NCI-H524 (cell line): ENCODE measurements at regions not wholly inside any gene's neighbourhood (a gene's known extent, or its start where the extent isn't known, plus 50 kb on each side); places are given as distances from the start of the nearest gene placed in this dataset.

Experiments
- DNase-seq, 2 experiments: peaks; one replicate each; lab custom pipeline; 2025; lab: John Stamatoyannopoulos, UW

- no peak for DNase-seq
These were observed 112.9 kb upstream of the PJA1 start for GRCh38 chrX:69278031-69278687.

GRCh38 chrX:69277369-69277990 lies 112.2 kb upstream of the PJA1 start:
- no peak for DNase-seq

GRCh38 chrX:69268611-69269010 lies 103.4 kb upstream of the PJA1 start:
- DNase-seq, result no peak

- no peak for DNase-seq
These were observed 98.9 kb upstream of the PJA1 start for GRCh38 chrX:69264158-69264581.

GRCh38 chrX:69263251-69263820 lies 98.1 kb upstream of the PJA1 start:
- DNase-seq, result no peak

- DNase-seq, result no peak
These were observed 97.0 kb upstream of the PJA1 start for GRCh38 chrX:69262036-69262936.

- no peak for DNase-seq
These were observed 94.9 kb upstream of the PJA1 start for GRCh38 chrX:69260169-69260568.

- DNase-seq, result no peak
These were observed 93.6 kb upstream of the PJA1 start for GRCh38 chrX:69258893-69259292.

- no peak for DNase-seq
These were observed 92.4 kb upstream of the PJA1 start for GRCh38 chrX:69257499-69258127.

GRCh38 chrX:69256291-69256565 lies 91.0 kb upstream of the PJA1 start:
- DNase-seq, result no peak

- DNase-seq, result no peak
These were observed 90.4 kb upstream of the PJA1 start for GRCh38 chrX:69255441-69256290.

GRCh38 chrX:69253821-69254220 lies 88.6 kb upstream of the PJA1 start:
- no peak for DNase-seq

GRCh38 chrX:69243276-69243675 lies 78.0 kb upstream of the PJA1 start:
- DNase-seq, result no peak

GRCh38 chrX:69238887-69239231 lies 73.6 kb upstream of the PJA1 start:
- no peak for DNase-seq

- DNase-seq, result peak; percentile 83 to 85
These were observed 73.0 kb upstream of the PJA1 start for GRCh38 chrX:69238114-69238886.

GRCh38 chrX:69237236-69237635 lies 72.0 kb upstream of the PJA1 start:
- DNase-seq, result no peak

- no peak for DNase-seq
These were observed 71.4 kb upstream of the PJA1 start for GRCh38 chrX:69236641-69237040.

- DNase-seq, result no peak
These were observed 69.4 kb upstream of the PJA1 start for GRCh38 chrX:69234624-69235023.

GRCh38 chrX:69232945-69233344 lies 67.7 kb upstream of the PJA1 start:
- DNase-seq, result peak; percentile 90 to 92

GRCh38 chrX:69231903-69232302 lies 66.7 kb upstream of the PJA1 start:
- no peak for DNase-seq

- no peak for DNase-seq
These were observed 64.2 kb upstream of the PJA1 start for GRCh38 chrX:69229436-69229835.
